ENCODE measurements at regions not wholly inside any gene's neighbourhood (a gene's known extent, or its start where the extent isn't known, plus 50 kb on each side); places are given as distances from the start of the nearest gene placed in this dataset.

- intact Hi-C loops (cut with DNase I; ENCODE audit: low total_unique reads) = no loop called here
- Histone ChIP-seq H3K4me1 (no peaks in the 10 kb centered on the region), H3K4me3 (no peak overlapping the region), H3K36me3 (no peaks in the 10 kb centered on the region), H3K27me3 (no peaks in the 10 kb centered on the region), H3K27ac (no peak overlapping the region), H3K9me3 (no peaks in the 10 kb centered on the region)
- DNase-seq = no peak
- TF ChIP-seq EP300 (IDR thresholded peaks at IDR 0.05) = no peak
- no peak for TF ChIP-seq POLR2A (IDR thresholded peaks at IDR 0.05)
- no peak for TF ChIP-seq POLR2AphosphoS5 (IDR thresholded peaks at IDR 0.05)
- TF ChIP-seq CTCF (IDR thresholded peaks at IDR 0.05) = no peak
- 84 to 94% (median 92%) methylated on average over 4 of the region's 4 CpGs for WGBS, 5 donors
These were observed 1583.6 kb upstream of the TMEFF2 start for GRCh38 chr2:193778293-193778692.

GRCh38 chr2:193776988-193777387 is 1582.3 kb upstream of the TMEFF2 start:
- no peak overlapping the region for H3K27ac ChIP-seq
- H3K4me1 ChIP-seq = no peaks in the 10 kb centered on the region
- intact Hi-C loops (cut with DNase I; ENCODE audit: low total_unique reads) = no loop called here
- H3K36me3 ChIP-seq = no peaks in the 10 kb centered on the region
- TF ChIP-seq EP300 (IDR thresholded peaks at IDR 0.05) (no peak), POLR2AphosphoS5 (IDR thresholded peaks at IDR 0.05) (no peak), POLR2A (IDR thresholded peaks at IDR 0.05) (no peak), CTCF (IDR thresholded peaks at IDR 0.05) (no peak)
- H3K9me3 ChIP-seq = no peaks in the 10 kb centered on the region
- 70 to 79% (median 74%) methylated on average over 1 of the region's 1 CpG for WGBS, 5 donors
- no peak for DNase-seq
- no peaks in the 10 kb centered on the region for H3K27me3 ChIP-seq
- no peak overlapping the region for H3K4me3 ChIP-seq

GRCh38 chr2:193774166-193774565 is 1579.4 kb upstream of the TMEFF2 start:
- Histone ChIP-seq H3K4me3 (no peak overlapping the region), H3K9me3 (no peaks in the 10 kb centered on the region), H3K36me3 (no peaks in the 10 kb centered on the region), H3K27ac (no peak overlapping the region), H3K4me1 (no peaks in the 10 kb centered on the region), H3K27me3 (no peaks in the 10 kb centered on the region)
- WGBS, 5 donors = 50 to 66% (median 56%) methylated on average over 2 of the region's 2 CpGs
- no peak for DNase-seq
- intact Hi-C loops (cut with DNase I; ENCODE audit: low total_unique reads) = no loop called here
- no peak for TF ChIP-seq POLR2A (IDR thresholded peaks at IDR 0.05)
- TF ChIP-seq POLR2AphosphoS5 (IDR thresholded peaks at IDR 0.05) = no peak
- TF ChIP-seq EP300 (IDR thresholded peaks at IDR 0.05) = no peak
- no peak for TF ChIP-seq CTCF (IDR thresholded peaks at IDR 0.05)

GRCh38 chr2:193751299-193751698 is 1556.6 kb upstream of the TMEFF2 start:
- no peak overlapping the region for H3K4me3 ChIP-seq
- no peaks in the 10 kb centered on the region for H3K36me3 ChIP-seq
- 55 to 68% (median 64%) methylated on average over 2 of the region's 2 CpGs for WGBS, 5 donors
- intact Hi-C loops (cut with DNase I; ENCODE audit: low total_unique reads) = no loop called here
- TF ChIP-seq EP300 (IDR thresholded peaks at IDR 0.05) (no peak), POLR2A (IDR thresholded peaks at IDR 0.05) (no peak), CTCF (IDR thresholded peaks at IDR 0.05) (no peak), POLR2AphosphoS5 (IDR thresholded peaks at IDR 0.05) (no peak)
- H3K9me3 ChIP-seq = no peaks in the 10 kb centered on the region
- H3K27me3 ChIP-seq = no peaks in the 10 kb centered on the region
- no peaks in the 10 kb centered on the region for H3K4me1 ChIP-seq
- no peak overlapping the region for H3K27ac ChIP-seq
- no peak for DNase-seq

Data from stomach (tissue), 8 donors.